OCI-LY7 (cell line): ENCODE measurements at regions not wholly inside any gene's neighbourhood (a gene's known extent, or its start where the extent isn't known, plus 50 kb on each side); places are given as distances from the start of the nearest gene placed in this dataset.

Experiments
- CTCF ChIP-seq: fragments of 200-600 bp; sonication (generic); conservative IDR thresholded peaks from 2 replicates; pipeline ENCODE4 v1.5.1; 2014; ENCODE audit warnings: mild to moderate bottlenecking, antibody characterized with exemption, low read length, moderate library complexity, mixed read lengths
- EZH2phosphoT487 ChIP-seq: fragments of 200-600 bp; sonication (generic); IDR thresholded peaks from 2 replicates; pipeline ENCODE4 v1.6.1; 2018; ENCODE audit warnings: low read depth, borderline replicate concordance, mild to moderate bottlenecking, mixed run types, antibody characterized with exemption, low read length, moderate library complexity, mixed read lengths

DNA sequence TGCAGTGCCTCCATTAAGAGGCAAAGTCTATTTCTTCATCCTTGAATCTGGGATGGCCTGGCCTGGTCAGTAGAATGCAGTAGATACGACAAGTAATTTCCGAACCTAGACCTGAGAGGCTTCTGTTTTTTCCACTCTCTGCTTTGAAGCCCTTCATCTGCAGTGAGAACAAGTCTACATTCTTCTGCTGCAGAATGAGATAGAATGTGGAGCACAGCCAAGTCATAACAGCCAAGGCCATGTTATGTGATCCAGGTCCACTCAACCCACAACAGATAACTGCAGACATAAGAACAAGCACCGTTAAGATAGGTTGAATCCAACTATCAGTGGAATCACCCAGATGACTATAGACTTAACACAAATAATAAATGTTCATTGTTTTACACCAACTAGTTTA, 1297.7 kb downstream of the C4orf33 start:
- TF ChIP-seq EZH2phosphoT487 (no peak), CTCF (no peak)
